HG02981 (cell line): ENCODE measurements at regions not wholly inside any gene's neighbourhood (a gene's known extent, or its start where the extent isn't known, plus 50 kb on each side); places are given as distances from the start of the nearest gene placed in this dataset.

ENCODE experiments used
- ATAC-seq: cut with Tn5 transposase; IDR thresholded peaks from one replicate; pipeline ENCODE4 v1.9.1; 2021; ENCODE audit warnings: mild to moderate bottlenecking, moderate library complexity; ENCODE audit not compliant: unreplicated experiment

- peak; percentile 89 for ATAC-seq
These were observed 115.8 kb upstream of the SIX3 start for GRCh38 chr2:44825702-44826101.

- ATAC-seq, result no peak
These were observed 114.9 kb upstream of the SIX3 start for GRCh38 chr2:44826601-44827000.

- ATAC-seq, result no peak
These were observed 111.7 kb upstream of the SIX3 start for GRCh38 chr2:44829771-44830170.

- peak; percentile 70 for ATAC-seq
These were observed 108.1 kb upstream of the SIX3 start for GRCh38 chr2:44833171-44834069.

- ATAC-seq, result no peak
These were observed 106.8 kb upstream of the SIX3 start for GRCh38 chr2:44834656-44835055.

GRCh38 chr2:44836174-44836573, 105.3 kb upstream of the SIX3 start:
- no peak for ATAC-seq

- ATAC-seq, result no peak
These were observed 104.6 kb upstream of the SIX3 start for GRCh38 chr2:44836916-44837315.

GRCh38 chr2:44838116-44838790, 103.2 kb upstream of the SIX3 start:
- ATAC-seq, result no peak

- ATAC-seq, result no peak
These were observed 102.1 kb upstream of the SIX3 start for GRCh38 chr2:44839370-44839769.

GRCh38 chr2:44839771-44840502, 101.6 kb upstream of the SIX3 start:
- ATAC-seq, result no peak

GRCh38 chr2:44840503-44840850, 101.0 kb upstream of the SIX3 start:
- ATAC-seq, result no peak

- ATAC-seq, result no peak
These were observed 98.4 kb upstream of the SIX3 start for GRCh38 chr2:44843086-44843485.

- ATAC-seq, result no peak
These were observed 97.7 kb upstream of the SIX3 start for GRCh38 chr2:44843641-44844310.

- no peak for ATAC-seq
These were observed 96.7 kb upstream of the SIX3 start for GRCh38 chr2:44844651-44845270.

- ATAC-seq, result no peak
These were observed 93.5 kb upstream of the SIX3 start for GRCh38 chr2:44848026-44848425.

- no peak for ATAC-seq
These were observed 91.5 kb upstream of the SIX3 start for GRCh38 chr2:44850016-44850415.

- no peak for ATAC-seq
These were observed 90.0 kb upstream of the SIX3 start for GRCh38 chr2:44851518-44851917.

GRCh38 chr2:44852594-44852993, 88.9 kb upstream of the SIX3 start:
- ATAC-seq, result no peak

- ATAC-seq, result no peak
These were observed 82.2 kb upstream of the SIX3 start for GRCh38 chr2:44859337-44859736.

- ATAC-seq, result no peak
These were observed 75.3 kb upstream of the SIX3 start for GRCh38 chr2:44866152-44866551.

- no peak for ATAC-seq
These were observed 71.7 kb upstream of the SIX3 start for GRCh38 chr2:44869761-44870160.
